Type B pancreatic cell (in vitro differentiated cells): ENCODE measurements at regions not wholly inside any gene's neighbourhood (a gene's known extent, or its start where the extent isn't known, plus 50 kb on each side); places are given as distances from the start of the nearest gene placed in this dataset.
A peak's percentile ranks its signal among the peaks of the same experiment; 100 is the strongest.

ENCODE experiments used
- DNase-seq: peaks from one replicate; pipeline ENCODE4 v3.0.0; 2021; ENCODE audit warnings: mixed read lengths; ENCODE audit not compliant: unreplicated experiment; ENCODE audit errors: extremely low spot score
- H3K27ac Mint-ChIP-seq: 2 replicates; pipeline ENCODE4 v1.8.0; 2021; ENCODE audit warnings: mild to moderate bottlenecking, mixed read lengths
- H3K27me3 Mint-ChIP-seq: 2 replicates; pipeline ENCODE4 v1.8.0; 2021; ENCODE audit warnings: mixed read lengths
- H3K36me3 Mint-ChIP-seq: 2 replicates; pipeline ENCODE4 v1.8.0; 2021; ENCODE audit warnings: mixed read lengths
- H3K4me1 Mint-ChIP-seq: one replicate; pipeline ENCODE4 v1.8.0; 2021; ENCODE audit warnings: mixed read lengths; ENCODE audit not compliant: unreplicated experiment
- H3K4me3 Mint-ChIP-seq: 2 replicates; pipeline ENCODE4 v1.8.0; 2021; ENCODE audit warnings: mild to moderate bottlenecking, mixed read lengths
- H3K9me3 Mint-ChIP-seq: 2 replicates; pipeline ENCODE4 v1.8.0; 2021; ENCODE audit warnings: mixed read lengths
- TF ChIP-seq, protein P1 (sequence below): fragments of 200-600 bp; sonication (generic); conservative IDR thresholded peaks from 2 replicates; pipeline ENCODE4 v1.5.0; 2021; ENCODE audit warnings: antibody characterized with exemption, mild to moderate bottlenecking

GRCh38 chr7:4613846-4614548 is 68.1 kb upstream of the FOXK1 start:
- Mint-ChIP-seq H3K27ac (peak overlapping the region; percentile 59), H3K36me3 (no peaks in the 10 kb centered on the region), H3K9me3 (no peaks in the 10 kb centered on the region), H3K4me3 (peak overlapping the region; percentile 27), H3K4me1 (peaks cover 18% of the 10 kb centered on the region), H3K27me3 (no peaks in the 10 kb centered on the region)
- DNase-seq: no peak
- TF ChIP-seq, protein P1, sequence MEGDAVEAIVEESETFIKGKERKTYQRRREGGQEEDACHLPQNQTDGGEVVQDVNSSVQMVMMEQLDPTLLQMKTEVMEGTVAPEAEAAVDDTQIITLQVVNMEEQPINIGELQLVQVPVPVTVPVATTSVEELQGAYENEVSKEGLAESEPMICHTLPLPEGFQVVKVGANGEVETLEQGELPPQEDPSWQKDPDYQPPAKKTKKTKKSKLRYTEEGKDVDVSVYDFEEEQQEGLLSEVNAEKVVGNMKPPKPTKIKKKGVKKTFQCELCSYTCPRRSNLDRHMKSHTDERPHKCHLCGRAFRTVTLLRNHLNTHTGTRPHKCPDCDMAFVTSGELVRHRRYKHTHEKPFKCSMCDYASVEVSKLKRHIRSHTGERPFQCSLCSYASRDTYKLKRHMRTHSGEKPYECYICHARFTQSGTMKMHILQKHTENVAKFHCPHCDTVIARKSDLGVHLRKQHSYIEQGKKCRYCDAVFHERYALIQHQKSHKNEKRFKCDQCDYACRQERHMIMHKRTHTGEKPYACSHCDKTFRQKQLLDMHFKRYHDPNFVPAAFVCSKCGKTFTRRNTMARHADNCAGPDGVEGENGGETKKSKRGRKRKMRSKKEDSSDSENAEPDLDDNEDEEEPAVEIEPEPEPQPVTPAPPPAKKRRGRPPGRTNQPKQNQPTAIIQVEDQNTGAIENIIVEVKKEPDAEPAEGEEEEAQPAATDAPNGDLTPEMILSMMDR: no peak

DNA sequence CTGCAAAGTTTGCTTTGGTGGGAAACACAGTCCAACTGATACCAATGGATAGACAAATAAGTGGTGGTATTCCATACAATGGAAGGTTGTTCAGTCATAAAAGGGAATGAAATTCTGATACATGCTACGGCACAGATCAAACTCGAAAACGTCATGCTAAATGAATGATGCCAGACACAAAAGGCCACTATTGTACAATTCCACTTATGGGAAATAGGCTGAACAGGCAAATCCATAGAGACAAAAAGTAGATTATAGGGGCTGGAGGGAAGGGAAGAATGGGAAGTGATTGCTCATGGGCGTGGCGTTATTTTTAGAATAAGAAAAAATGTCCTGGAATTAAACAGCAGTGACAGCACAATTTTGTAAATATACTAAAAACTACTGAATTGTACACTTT is 66.0 kb upstream of the FOXK1 start:
- Mint-ChIP-seq H3K4me1 (peaks cover 13% of the 10 kb centered on the region), H3K4me3 (no peak overlapping the region), H3K9me3 (no peaks in the 10 kb centered on the region), H3K27ac (no peak overlapping the region), H3K27me3 (no peaks in the 10 kb centered on the region), H3K36me3 (no peaks in the 10 kb centered on the region)
- TF ChIP-seq, protein P1: no peak
- no peak for DNase-seq

- Mint-ChIP-seq H3K4me3 (no peak overlapping the region), H3K27me3 (no peaks in the 10 kb centered on the region), H3K27ac (no peak overlapping the region), H3K4me1 (peaks cover 9% of the 10 kb centered on the region), H3K36me3 (no peaks in the 10 kb centered on the region), H3K9me3 (no peaks in the 10 kb centered on the region)
- TF ChIP-seq, protein P1: no peak
- DNase-seq: no peak
Measured at GRCh38 chr7:4621396-4621795, 60.7 kb upstream of the FOXK1 start.

DNA sequence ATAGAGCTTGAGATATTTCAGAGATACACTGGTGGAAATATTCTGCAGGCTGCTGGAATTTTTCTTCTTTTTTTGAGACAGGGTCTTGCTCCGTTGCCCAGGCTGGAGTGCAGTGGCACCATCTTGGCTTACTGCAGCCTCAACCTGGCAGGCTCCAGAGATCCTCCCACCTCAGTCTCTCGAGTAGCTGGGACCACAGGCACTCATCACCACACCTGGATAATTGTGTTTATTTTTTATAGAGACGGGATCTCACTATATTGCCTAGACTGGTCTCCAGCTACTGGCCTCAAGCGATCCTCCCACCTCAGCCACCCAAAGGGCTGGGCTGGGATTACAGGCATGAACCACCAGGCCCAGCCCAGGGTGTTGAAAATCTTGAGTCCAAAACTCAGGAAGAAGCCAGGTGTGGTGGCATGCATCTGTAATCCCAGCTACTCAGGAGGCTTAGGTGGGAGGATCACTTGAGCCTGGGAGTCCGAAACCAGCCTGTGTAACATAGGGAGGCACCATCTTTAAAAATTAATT is 55.7 kb upstream of the FOXK1 start:
- no peak for DNase-seq
- Mint-ChIP-seq H3K9me3 (no peaks in the 10 kb centered on the region), H3K4me3 (no peak overlapping the region), H3K36me3 (no peaks in the 10 kb centered on the region), H3K27ac (peak overlapping the region; percentile 2), H3K4me1 (peaks cover 29% of the 10 kb centered on the region), H3K27me3 (peaks cover 3% of the 10 kb centered on the region)
- TF ChIP-seq, protein P1: no peak

GRCh38 chr7:4629287-4629895 is 52.7 kb upstream of the FOXK1 start:
- Mint-ChIP-seq H3K36me3 (no peaks in the 10 kb centered on the region), H3K4me1 (peaks cover 34% of the 10 kb centered on the region), H3K9me3 (no peaks in the 10 kb centered on the region), H3K4me3 (peak overlapping the region; percentile 8), H3K27me3 (peaks cover 9% of the 10 kb centered on the region), H3K27ac (no peak overlapping the region)
- DNase-seq: no peak
- TF ChIP-seq, protein P1: no peak
